Hepatic stellate cell (primary cell): ENCODE measurements at regions not wholly inside any gene's neighbourhood (a gene's known extent, or its start where the extent isn't known, plus 50 kb on each side); places are given as distances from the start of the nearest gene placed in this dataset.
"Not testable (repeated sequence)": the region's sequence is repeated elsewhere in the genome, so short reads cannot be mapped to it uniquely, and the experiment has no call there.

Source experiments
- DNase-seq: peaks from one replicate; pipeline ENCODE4 v3.0.0; 2011; ENCODE audit warnings: low spot score

DNA sequence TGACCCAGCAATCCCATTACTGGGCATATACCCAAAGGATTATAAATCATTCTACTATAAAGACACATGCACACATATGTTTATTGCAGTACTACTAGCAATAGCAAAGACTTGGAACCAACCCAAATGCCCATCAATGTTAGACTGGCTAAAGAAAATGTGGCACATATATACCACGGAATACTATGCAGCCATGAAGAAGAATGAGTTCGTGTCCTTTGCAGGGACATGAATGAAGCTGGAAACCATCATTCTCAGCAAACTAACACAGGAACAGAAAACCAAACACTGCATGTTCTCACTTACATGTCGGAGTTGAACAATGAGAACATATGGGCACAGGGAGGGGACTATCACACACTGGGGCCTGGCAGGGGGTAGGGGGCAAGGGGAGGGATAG, 183.0 kb downstream of the HACE1 start:
- not testable (repeated sequence) for DNase-seq

DNA sequence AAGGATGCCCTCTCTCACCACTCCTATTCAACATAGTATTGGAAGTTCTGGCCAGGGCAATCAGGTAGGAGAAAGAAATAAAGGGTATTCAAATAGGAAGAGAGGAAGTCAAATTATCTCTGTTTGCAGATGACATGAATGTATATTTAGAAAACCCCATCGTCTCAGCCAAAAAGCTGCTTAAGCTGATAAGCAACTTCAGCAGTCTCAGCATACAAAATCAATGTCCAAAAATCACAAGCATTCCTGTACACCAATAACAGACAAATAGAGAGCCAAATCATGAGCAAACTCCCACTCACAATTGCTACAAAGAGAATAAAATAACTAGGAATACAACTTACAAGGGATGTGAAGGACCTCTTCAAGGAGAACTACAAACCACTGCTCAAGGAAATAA, 184.6 kb downstream of the HACE1 start:
- DNase-seq = not testable (repeated sequence)

DNA sequence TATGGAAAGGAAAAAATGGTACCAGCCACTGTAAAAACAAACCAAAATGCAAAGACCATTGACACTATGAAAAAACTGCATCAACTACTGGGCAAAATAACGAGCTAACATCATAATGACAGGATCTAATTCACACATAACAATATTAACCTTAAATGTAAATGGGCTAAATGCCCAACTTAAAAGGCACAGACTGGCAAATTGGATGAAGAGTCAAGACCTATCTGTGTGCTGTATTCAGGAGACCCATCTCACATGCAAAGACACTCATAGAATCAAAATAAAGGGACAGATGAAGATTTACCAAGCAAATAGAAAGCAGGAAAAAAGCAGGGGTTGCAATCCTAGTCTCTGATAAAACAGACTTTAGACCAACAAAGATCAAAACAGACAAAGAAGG, 186.6 kb downstream of the HACE1 start:
- DNase-seq = not testable (repeated sequence)

DNA sequence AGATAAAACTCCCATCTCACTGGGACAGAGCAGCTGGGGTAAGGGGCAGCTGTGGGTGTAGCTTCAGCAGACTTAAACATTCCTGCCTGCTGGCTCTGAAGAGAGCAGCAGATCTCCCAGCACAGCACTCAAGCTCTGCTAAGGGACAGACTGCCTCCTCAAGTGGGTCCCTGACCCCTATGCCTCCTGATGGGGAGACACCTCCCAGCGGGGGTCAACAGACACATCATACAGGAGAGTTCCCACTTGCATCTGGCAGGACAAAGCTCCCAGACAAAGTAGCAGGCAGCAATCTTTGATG, 188.2 kb downstream of the HACE1 start:
- not testable (repeated sequence) for DNase-seq

DNA sequence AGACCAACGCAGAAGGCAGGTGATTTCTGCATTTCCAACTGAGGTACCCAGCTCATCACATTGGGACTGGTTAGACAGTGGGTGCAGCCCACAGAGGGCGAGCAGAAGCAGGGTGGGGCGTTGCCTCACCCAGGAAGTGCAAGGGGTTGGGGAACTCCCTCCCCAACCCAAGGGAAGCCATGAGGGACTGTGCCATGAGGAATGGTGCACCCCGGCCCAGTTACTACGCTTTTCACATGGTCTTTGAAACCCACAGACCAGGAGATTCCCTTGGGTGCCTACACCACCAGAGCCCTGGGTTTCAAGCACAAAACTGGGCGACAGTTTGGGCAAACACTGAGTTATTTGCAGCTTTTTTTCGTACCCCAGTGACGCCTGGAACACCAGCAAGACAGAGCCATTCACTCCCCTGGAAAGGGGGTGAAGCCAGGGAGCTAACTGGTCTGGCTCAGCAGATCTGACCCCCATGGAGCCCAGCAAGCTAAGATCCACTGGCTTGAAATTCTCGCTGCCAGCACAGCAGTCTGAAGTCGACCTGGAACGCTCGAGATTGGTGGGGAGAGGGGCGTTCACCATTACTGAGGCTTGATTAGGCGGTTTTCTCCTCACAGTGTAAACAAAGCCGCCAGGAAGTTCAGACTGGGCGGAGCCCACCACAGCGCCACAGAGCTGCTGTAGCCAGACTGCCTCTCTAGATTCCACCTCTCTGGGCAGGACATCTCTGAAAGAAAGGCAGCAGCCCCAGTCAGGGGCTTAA, 188.7 kb downstream of the HACE1 start:
- not testable (repeated sequence) for DNase-seq

DNA sequence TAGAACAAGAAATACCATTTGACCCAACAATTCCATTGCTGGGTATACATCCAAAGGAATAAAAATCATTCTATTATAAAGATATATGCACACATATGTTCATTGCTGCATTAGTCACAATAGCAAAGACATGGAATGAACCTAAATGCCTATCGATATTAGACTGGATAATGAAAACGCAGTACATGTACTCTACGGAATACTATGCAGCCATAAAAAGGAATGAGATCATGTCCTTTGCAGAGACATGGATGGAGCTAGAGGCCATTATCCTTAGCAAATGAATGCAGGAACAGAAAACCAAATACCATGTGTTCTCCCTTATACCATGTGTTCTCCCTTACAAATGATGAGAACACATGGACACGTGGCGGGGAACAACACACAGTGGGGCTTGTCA, 190.2 kb downstream of the HACE1 start:
- DNase-seq = no peak

DNA sequence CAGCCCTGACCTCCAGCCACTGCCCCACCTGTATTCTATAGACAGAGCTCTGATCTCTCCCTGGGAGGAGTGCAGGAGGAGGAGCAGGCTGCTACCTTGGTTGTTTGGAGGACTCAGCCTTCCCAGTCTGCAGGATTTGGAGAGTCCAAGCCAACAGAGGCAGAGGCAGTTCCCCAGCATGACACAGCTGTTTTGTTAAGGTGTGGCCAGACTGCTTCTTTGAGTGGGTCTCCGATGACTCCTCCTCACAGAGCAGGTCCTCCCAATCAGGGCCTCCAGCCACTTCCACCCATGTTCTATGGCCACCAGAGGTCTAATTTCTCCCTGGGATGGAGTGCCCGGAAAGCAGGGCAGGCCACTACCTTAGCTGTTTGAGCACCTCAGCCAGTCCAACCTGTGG, 203.5 kb downstream of the HACE1 start:
- no peak for DNase-seq

DNA sequence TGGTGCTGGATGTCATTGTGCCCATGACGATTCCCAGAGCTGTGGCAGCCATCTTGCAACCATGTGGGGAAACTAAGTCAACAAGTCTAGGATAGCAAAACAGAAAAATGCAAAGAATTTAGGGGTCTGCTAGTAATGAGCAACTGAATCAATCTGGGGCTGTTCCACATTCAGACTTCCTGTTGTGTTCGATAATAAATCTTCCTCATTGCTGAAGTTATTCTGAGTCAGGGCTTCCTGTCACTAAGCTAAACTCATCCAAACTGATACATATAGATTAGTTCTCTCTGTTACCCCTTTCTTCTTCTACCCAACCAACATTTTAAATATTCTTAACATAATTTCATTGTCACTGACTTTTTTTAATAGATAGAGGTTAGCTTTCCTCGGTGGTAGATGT, 205.9 kb downstream of the HACE1 start:
- DNase-seq = no peak

DNA sequence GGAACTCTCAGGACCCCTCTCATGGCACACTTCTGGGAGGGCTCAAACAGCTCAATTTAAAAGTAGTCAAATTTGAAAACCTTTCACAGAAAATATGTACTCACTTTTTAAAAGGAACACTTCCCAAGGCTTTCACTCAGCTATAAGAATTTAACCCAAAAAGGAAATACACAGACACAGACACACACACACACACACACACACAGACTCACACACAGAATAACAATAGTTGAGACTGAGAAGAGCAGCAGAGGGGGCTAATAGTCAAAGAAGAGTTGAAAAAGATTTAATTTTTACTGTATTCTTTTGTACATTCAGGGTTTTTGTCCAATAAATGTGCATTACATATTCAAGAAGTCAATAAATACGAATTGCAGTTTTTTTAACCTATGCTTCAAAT, 211.4 kb downstream of the HACE1 start:
- DNase-seq = no peak

DNA sequence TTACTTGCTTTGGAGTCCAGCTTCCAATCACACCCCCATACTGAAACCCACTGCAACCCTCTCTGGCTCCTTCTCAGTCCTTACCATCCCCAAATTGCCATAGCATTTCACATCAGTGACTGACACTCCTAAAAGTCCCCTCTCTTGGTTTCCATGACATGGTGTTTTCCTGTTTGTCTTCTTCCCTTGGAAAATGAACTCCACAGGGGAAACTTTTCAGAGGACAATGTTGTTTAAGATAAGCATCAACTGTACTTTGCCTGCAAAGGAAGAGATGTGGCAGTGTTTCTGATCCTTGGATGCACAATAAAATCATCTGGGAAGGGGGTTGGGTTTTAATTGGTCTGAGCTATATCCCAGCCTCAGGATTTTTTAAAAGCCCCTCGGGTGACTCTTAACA, 214.9 kb downstream of the HACE1 start:
- no peak for DNase-seq

DNA sequence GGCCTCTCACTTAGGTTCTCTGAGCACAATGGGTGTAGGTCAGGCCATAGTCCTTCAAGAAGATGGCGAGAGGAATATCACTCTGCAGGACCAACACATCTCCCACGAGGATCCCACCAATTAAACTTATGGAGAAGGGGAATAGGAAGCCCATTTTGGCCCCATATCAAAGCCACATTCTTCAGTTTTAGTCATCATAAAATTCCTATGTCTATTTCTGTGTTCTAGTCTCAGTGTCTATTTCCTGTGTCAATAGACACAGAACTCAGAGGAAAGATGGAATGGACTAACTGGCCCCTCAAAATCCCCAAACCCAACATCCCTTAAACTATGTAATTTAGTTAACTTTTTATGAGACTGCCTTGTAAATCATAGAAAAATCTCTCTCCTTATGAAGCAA, 216.8 kb downstream of the HACE1 start:
- peak; percentile 8 for DNase-seq

DNA sequence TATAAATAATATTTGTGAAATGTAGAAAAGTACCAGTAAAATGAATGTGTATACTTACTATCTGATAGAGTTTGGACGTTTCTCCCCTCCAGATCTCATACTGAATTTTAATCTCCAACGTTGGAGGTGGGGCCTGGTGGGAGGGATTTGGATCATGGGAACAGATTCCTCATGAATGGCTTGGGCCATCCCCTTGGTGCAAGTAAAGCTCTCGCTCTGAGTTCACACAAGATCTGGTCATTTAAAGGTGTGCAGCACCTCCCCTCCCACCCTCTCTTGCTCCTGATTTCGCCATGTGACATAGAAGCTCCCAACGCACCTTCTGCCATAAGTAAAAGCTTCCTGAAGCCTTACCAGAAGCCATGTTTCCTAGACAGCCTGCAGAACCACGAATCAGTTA, 219.0 kb downstream of the HACE1 start:
- no peak for DNase-seq

DNA sequence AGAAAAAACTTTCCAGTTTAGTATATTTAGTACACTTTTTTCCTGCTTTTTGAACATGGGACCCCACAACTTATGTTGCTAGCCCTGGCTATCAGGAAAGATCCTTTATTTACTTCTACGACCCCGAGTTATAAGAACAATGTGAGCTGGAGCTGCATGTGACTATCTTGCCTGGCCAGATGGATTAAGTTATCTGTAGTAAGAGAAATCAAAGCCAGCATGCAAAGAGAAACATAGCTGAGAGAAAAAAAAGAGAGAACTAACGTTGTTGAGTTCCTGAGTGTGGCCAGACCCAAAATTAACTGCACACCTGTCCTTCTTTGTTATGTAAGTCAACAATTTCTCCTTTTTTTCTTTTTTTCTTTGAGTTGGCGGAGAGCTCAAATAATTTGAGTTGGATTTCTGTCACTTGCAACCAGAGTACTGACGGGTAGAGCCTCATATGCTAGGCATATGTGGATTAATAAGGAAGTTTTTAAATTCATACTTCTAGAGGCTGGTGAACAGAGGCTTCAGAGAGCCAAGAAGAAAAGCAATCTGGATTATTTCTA, 219.5 kb downstream of the HACE1 start:
- DNase-seq = no peak

DNA sequence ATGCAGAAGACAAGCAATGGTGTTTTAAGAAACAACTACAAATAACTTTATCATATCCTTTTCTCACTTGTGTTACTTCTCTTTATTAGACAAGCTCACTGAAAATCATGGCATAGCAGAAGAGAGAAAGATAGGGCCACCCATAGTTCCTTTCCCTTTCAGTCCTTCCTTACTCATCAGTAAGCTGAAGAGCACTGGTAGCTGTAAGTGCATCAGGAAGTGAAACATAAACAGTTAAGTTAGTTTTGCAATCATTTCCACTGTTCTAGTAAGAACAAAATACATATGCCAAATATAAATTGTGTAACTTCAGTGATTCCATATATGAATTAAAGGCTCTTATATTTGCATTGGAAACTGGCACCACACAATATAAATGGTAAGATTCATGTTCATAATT, 220.1 kb downstream of the HACE1 start:
- DNase-seq = no peak

DNA sequence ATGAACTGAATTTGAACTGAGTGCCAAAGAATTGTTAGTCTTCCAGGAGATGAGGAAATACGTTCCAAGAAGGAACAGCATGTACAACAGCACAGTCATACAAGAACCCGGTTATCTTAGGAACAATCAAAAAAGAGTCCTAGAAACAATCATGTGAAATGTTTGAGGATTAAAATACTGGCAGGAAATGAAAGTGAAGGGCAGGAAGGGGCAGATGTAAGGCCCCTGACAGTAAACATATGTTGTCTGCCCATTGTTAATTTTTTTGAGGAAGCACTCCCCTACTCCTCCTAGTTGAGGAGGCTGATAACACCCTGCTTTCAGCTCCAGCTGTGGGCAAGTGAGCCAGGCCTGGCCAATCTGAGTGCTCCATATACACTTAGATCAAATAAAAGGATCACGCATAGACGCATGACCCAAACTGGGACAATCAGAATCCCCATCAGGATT, 220.9 kb downstream of the HACE1 start:
- DNase-seq = no peak

DNA sequence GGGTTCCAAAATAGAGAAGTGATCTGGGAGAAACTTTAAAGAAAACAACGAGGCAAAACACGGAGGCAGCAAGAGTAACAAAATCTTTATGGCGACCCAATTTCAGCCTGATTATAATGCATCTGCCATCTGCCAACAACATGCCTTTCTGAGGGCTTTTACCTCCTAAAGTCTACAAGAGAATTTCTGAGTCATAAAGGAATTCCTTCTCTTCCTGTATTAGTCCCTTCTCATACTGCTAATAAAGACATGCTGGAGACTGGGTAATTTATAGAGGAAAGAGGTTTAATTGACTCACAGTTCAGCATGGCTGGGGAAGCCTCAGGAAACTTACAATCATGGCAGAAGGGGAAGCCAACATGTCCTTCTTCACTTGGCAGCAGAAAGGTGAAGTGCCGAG, 226.6 kb downstream of the HACE1 start:
- DNase-seq = no peak

DNA sequence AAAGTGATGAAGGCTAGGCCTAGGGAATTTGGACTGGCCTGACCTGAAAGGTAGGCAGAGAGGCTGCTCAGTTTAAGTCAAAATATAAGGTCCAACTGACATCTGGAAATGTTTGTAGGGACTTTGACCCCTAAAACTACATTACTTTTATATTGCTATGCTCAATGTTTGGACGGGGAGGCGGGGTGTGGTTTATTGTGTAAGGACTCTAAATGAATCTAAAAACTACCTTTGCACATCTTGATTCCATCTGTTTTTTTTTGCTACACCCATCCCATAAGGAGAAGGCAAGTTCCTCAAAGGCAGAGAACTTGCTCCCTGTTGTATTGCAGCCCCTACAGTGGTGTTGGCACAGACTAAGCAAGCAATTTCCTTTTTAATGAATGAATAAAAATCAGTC, 227.1 kb downstream of the HACE1 start:
- no peak for DNase-seq

DNA sequence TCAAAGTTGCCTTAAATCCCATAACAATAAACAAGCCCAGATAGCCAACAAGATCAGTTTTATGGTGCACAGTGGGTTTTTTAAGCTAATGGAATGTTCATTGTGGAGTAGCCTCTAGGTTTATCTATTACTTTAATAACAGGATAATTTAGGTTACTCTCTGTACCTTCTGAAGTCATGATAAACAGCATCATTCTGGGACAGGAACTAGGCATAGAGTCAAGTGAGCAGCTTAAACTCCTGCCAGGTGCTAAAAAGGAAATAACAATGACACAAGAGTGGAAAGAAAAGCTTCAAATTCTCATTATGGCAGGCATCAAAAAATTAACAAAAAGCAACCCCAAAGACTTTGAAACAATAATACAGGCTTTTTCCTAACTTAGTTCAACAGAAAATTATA, 228.8 kb downstream of the HACE1 start:
- DNase-seq = no peak

DNA sequence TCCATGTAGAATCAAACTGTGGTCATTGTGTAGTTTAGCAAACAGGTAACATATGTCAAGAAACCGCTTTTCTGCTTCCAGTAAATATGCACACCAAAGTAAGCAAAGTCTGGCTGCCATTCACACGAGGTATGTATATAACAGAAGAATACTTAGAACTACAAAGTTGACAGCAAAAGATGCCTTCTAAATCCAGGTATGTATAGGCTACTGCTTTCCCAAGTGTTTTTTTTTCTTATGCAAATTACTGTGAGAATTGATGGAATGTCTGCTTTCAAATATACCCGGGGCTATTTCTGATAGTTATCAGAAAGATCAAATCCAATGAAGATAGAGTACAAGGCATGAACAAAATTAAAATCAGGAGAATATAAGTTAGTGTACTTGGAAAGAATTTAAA, 229.2 kb downstream of the HACE1 start:
- no peak for DNase-seq

DNA sequence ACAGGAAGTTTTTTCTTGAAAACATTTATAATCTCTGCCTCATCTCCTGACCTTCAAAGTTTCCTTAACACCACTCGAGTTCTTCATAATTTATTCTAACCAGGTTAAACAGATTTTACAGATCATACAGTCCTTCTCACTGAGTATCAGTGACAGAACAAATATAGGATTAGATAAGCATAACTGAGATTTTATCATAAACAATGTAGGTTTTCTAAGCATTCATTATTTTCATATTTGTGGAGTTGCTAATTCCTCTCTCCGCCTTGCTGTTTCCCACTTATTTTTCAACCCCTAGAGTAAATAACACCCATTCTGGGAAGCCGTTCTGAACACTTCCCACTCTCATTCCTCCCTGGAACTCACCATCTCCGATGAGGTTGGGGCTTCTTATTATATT, 229.9 kb downstream of the HACE1 start:
- no peak for DNase-seq

DNA sequence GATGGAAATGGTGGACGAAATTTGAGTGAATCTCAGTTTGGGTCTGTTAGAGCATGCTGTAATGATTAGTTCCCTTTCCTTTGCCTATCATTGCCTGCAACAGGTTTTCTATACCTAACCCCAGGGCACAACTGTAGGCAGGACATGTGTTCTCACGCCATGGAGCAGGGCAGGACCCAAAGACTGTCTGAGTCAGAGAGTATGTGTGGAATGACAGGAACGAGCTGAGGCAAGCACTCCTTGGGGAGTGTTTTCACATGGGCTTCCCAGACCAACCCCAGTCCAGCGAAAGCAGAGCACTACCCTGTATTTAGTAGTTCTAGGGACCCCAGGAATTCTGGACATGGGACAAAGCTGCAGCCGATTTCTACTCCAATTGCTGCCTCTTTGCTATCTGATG, 234.2 kb downstream of the HACE1 start:
- peak; percentile 29 for DNase-seq

DNA sequence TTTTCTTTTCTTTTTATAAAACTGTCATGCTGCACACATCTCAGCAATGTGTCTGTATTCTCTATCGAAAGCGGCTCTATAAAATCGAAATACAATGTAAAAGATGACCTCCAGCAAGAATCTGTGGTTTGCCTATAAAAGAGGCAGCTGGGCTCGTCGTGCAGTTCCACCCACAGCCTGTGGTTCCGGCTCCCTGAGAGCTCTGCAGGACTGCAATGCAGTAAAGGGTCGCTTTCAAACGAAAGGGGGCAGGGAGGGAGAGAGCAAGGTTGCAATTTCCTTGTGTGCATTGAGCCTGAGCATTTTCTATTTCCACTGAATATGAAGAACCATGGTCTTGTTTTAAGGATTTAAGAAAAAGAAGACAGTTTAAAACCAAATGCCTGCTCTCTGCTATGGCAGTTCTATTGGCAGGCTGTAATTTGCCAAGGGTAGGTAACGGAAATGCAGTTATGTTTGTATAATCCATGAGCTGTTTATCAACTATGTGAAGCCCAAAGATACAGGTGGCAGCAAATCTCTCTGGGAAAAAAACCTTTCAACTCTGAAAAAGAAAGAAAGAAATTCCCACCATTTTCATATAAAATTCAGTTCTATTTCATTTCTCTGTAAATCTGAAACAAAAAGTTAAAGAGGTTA, 236.5 kb downstream of the HACE1 start:
- DNase-seq = no peak

DNA sequence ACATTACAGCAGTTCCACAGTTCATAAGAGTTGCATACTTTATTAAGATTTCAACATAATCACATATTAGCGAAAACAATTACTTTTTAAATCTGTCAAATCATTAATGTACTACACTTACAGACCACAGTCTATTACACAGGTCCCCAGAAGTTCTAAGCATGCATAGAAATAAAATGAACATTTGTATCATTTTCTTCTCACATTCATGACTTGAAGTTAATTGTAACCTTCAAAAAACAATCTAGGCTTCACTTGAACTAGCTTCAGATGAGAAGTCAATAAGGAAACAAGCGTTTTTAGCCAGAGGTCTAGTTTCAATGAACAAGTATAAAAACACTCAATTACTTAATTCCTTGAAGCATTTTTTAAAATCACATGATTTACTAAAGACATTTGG, 238.3 kb downstream of the HACE1 start:
- no peak for DNase-seq

DNA sequence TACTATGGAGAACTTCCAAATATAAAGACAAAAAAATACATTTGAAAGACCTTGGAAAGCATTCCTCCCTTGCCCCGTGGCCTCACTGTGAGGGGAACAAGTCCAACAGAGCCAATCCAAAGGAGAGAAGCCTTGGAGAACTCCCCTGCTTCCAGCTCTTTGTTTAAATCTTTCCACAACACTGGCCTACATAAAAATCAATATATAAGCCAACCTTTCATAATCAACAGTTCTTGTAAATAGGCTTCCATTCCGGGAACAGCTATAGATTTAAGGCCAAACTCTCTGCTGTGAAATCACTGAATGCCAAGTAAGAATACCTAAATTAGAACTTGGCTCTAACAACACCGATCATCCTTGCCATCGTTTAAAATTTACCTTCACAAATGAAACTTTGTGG, 242.1 kb downstream of the HACE1 start:
- no peak for DNase-seq
